Breast epithelium (tissue), 3 donors: ENCODE measurements at regions not wholly inside any gene's neighbourhood (a gene's known extent, or its start where the extent isn't known, plus 50 kb on each side); places are given as distances from the start of the nearest gene placed in this dataset.

ENCODE experiments used
- POLR2A ChIP-seq: fragments of 450-650 bp; IDR thresholded peaks from one replicate; pipeline ENCODE4 v1.6.1; 2016; ENCODE audit warnings: antibody characterized with exemption, mild to moderate bottlenecking, moderate library complexity
- POLR2AphosphoS5 ChIP-seq, 3 donors: sonication (generic); formaldehyde crosslinking; IDR thresholded peaks; one replicate each; pipeline ENCODE4 v1.6.1; 2017; ENCODE audit warnings: antibody characterized with exemption in 3 of 3

DNA sequence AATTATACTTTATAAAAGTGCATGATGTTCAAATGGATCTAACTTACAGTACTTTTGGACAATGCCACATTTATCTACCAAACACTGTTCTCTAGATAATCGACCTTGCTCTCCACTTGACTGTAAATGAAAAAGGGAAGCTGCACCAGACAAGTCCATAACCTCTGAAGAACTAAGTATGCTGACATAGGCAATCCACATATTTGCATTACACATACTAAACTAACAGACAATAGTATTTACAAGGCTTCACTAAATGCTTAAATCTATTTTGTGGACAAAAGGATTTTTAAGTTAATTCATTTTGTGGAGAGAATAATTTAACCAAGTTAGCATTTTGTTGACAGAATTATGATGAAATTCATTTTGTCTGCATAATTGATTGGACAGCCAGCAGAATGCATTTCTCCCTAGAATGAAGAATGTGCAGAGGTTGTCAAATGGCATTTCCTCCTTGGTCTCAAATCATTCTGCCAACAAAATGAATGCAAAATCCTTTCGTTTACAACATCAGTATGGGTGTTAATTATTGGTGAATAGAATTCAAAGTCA lies 520.9 kb downstream of the CPS1 start:
- TF ChIP-seq POLR2AphosphoS5 (IDR thresholded peaks at IDR 0.05) (no peak), POLR2A (no peak)
